A673 (cell line): ENCODE measurements at regions not wholly inside any gene's neighbourhood (a gene's known extent, or its start where the extent isn't known, plus 50 kb on each side); places are given as distances from the start of the nearest gene placed in this dataset.

Experiments used
- EZH2 ChIP-seq: fragments of 200-600 bp; sonication (generic); IDR thresholded peaks from 2 replicates; pipeline ENCODE4 v1.6.1; 2017; ENCODE audit warnings: borderline replicate concordance, low read depth, mild to moderate bottlenecking, mixed read lengths, antibody characterized with exemption, low read length; ENCODE audit not compliant: poor library complexity, severe bottlenecking
- TF ChIP-seq, protein P1 (sequence below): fragments of 300-800, 200-600 bp; sonication (generic); conservative IDR thresholded peaks from 2 replicates; pipeline ENCODE4 v1.5.1; 2017; ENCODE audit warnings: low read depth, mild to moderate bottlenecking, antibody characterized with exemption, low read length, moderate library complexity, mixed read lengths

GRCh38 chr13:27348461-27348860, 76.0 kb upstream of the GTF3A start:
- TF ChIP-seq, protein P1, sequence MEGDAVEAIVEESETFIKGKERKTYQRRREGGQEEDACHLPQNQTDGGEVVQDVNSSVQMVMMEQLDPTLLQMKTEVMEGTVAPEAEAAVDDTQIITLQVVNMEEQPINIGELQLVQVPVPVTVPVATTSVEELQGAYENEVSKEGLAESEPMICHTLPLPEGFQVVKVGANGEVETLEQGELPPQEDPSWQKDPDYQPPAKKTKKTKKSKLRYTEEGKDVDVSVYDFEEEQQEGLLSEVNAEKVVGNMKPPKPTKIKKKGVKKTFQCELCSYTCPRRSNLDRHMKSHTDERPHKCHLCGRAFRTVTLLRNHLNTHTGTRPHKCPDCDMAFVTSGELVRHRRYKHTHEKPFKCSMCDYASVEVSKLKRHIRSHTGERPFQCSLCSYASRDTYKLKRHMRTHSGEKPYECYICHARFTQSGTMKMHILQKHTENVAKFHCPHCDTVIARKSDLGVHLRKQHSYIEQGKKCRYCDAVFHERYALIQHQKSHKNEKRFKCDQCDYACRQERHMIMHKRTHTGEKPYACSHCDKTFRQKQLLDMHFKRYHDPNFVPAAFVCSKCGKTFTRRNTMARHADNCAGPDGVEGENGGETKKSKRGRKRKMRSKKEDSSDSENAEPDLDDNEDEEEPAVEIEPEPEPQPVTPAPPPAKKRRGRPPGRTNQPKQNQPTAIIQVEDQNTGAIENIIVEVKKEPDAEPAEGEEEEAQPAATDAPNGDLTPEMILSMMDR: no peak
- TF ChIP-seq EZH2: no peak
